Esophagus squamous epithelium (tissue), 5 donors: ENCODE measurements at regions not wholly inside any gene's neighbourhood (a gene's known extent, or its start where the extent isn't known, plus 50 kb on each side); places are given as distances from the start of the nearest gene placed in this dataset.

Experiments used
- DNase-seq: peaks from one replicate; lab custom pipeline; 2025; lab: John Stamatoyannopoulos, UW
- H3K27ac ChIP-seq, 4 donors: fragments of 200-600 bp; sonication (generic); one replicate each; pipeline ENCODE4 v1.5.1; 2016 to 2019; ENCODE audit warnings: mild to moderate bottlenecking in 1 of 4
- H3K27me3 ChIP-seq, 4 donors: fragments of 200-600 bp; sonication (generic); 1 replicate in 3 of 4; 2 replicates in 1 of 4; pipeline versions ENCODE4 v1.5.1 to v1.6.0; 2017 to 2021; ENCODE audit warnings: antibody characterized with exemption in 1 of 4
- H3K36me3 ChIP-seq, 3 donors: fragments of 200-600 bp; sonication (generic); one replicate each; pipeline ENCODE4 v1.5.1; 2016 to 2019
- H3K4me1 ChIP-seq, 3 donors: fragments of 200-600 bp; sonication (generic); one replicate each; pipeline ENCODE4 v1.5.1; 2017 to 2019
- H3K4me3 ChIP-seq, 4 donors: fragments of 200-600 bp; sonication (generic); 1 replicate in 3 of 4; 2 replicates in 1 of 4; pipeline ENCODE4 v1.5.1; 2016 to 2019; ENCODE audit warnings: mild to moderate bottlenecking in 2 of 4, moderate library complexity in 1 of 4
- H3K9me3 ChIP-seq, 3 donors: fragments of 200-600 bp; sonication (generic); one replicate each; pipeline ENCODE4 v1.5.1; 2016 to 2019
- POLR2A ChIP-seq, 4 donors: fragments of 450-650 bp; IDR thresholded peaks; one replicate each; pipeline ENCODE4 v1.6.1; 2017; ENCODE audit warnings: antibody characterized with exemption in 4 of 4, mild to moderate bottlenecking in 4 of 4, moderate library complexity in 3 of 4
- WGBS, 2 donors: methylation state at CpG; one replicate each; pipeline ENCODE4 v1.1.5; 2018; 5-methylcytosine and 5-hydroxymethylcytosine counted together
- intact Hi-C: fragments of 100-400 bp; cut with DNase I; formaldehyde crosslinking; loops from one replicate; pipeline ENCODE4 v1.15.0; 2022
- TF ChIP-seq, protein P1 (sequence below), 6 experiments: fragments of 450-650 bp in 4 of 6; fragments of 200-600 bp in 2 of 6; sonication (generic) in 2 of 6; IDR thresholded peaks; one replicate each; pipeline ENCODE4 v1.5.1; 2016 to 2019; ENCODE audit warnings: antibody characterized with exemption in 6 of 6, mild to moderate bottlenecking in 4 of 6, moderate library complexity in 4 of 6
- donor health status: DM: yes; HTN: yes; CAD: no.

- H3K27ac ChIP-seq, result no peak overlapping the region
- 25 to 48% methylated on average over 9 to 11 of the region's 19 CpGs for WGBS, 2 donors
- no peak for DNase-seq
- no peak overlapping the region for H3K4me3 ChIP-seq
- no peaks in the 10 kb centered on the region for H3K36me3 ChIP-seq
- peaks cover 7 to 17% (median 8%) of the 10 kb centered on the region in 3 donors for H3K4me1 ChIP-seq
- no peaks in the 10 kb centered on the region for H3K9me3 ChIP-seq
- H3K27me3 ChIP-seq, result peaks cover 0 to 73% (median 3%) of the 10 kb centered on the region in 4 donors
- intact Hi-C loops, result no loop called here
- TF ChIP-seq, protein P1, sequence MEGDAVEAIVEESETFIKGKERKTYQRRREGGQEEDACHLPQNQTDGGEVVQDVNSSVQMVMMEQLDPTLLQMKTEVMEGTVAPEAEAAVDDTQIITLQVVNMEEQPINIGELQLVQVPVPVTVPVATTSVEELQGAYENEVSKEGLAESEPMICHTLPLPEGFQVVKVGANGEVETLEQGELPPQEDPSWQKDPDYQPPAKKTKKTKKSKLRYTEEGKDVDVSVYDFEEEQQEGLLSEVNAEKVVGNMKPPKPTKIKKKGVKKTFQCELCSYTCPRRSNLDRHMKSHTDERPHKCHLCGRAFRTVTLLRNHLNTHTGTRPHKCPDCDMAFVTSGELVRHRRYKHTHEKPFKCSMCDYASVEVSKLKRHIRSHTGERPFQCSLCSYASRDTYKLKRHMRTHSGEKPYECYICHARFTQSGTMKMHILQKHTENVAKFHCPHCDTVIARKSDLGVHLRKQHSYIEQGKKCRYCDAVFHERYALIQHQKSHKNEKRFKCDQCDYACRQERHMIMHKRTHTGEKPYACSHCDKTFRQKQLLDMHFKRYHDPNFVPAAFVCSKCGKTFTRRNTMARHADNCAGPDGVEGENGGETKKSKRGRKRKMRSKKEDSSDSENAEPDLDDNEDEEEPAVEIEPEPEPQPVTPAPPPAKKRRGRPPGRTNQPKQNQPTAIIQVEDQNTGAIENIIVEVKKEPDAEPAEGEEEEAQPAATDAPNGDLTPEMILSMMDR (IDR thresholded peaks at IDR 0.05), result no peak
- no peak for TF ChIP-seq POLR2A (IDR thresholded peaks at IDR 0.05)
Measured at GRCh38 chr18:79599441-79599931, 80.1 kb upstream of the CTDP1 start.

GRCh38 chr18:79600141-79600540, 79.5 kb upstream of the CTDP1 start:
- 49 to 86% methylated on average over 5 to 6 of the region's 6 CpGs for WGBS, 2 donors
- TF ChIP-seq POLR2A (IDR thresholded peaks at IDR 0.05), result no peak
- TF ChIP-seq, protein P1 (IDR thresholded peaks at IDR 0.05), result no peak
- DNase-seq, result no peak

GRCh38 chr18:79600596-79600995, 79.0 kb upstream of the CTDP1 start:
- no peak overlapping the region for H3K4me3 ChIP-seq
- H3K27ac ChIP-seq, result no peak overlapping the region
- 80 to 95% methylated on average over 1 to 2 of the region's 2 CpGs for WGBS, 2 donors
- TF ChIP-seq POLR2A (IDR thresholded peaks at IDR 0.05), result no peak
- TF ChIP-seq, protein P1 (IDR thresholded peaks at IDR 0.05), result no peak
- H3K4me1 ChIP-seq, result peaks cover 7 to 17% (median 8%) of the 10 kb centered on the region in 3 donors
- H3K9me3 ChIP-seq, result no peaks in the 10 kb centered on the region
- DNase-seq, result no peak
- peaks cover 0 to 71% (median 3%) of the 10 kb centered on the region in 4 donors for H3K27me3 ChIP-seq
- intact Hi-C loops, result no loop called here
- no peaks in the 10 kb centered on the region for H3K36me3 ChIP-seq

More at GRCh38 chr18:79600141-79600540, 79.5 kb upstream of the CTDP1 start:
- H3K27ac ChIP-seq, result no peak overlapping the region
- no peak overlapping the region for H3K4me3 ChIP-seq
- H3K9me3 ChIP-seq, result no peaks in the 10 kb centered on the region
- H3K36me3 ChIP-seq, result no peaks in the 10 kb centered on the region
- H3K4me1 ChIP-seq, result peaks cover 7 to 17% (median 8%) of the 10 kb centered on the region in 3 donors
- intact Hi-C loops, result no loop called here
- H3K27me3 ChIP-seq, result peaks cover 0 to 72% (median 3%) of the 10 kb centered on the region in 4 donors

DNA sequence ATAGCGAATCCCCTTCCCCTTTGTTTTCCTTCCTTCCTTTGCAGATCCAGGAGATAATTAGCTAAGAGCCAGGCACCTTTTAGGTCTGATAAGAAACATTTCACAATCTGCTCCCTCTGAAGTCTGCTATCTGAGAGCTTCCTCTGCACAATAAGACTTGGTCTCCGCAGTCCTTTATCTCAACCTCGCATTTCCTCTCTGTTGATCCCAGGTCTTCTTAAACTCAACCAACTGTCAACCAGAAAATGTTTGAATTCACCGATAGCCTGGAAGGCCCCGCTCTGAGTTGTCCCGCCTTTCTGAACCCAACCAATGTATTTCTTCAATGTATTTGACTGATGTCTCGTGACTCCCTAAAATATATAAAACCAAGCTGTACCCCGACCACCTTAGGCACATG, 78.4 kb upstream of the CTDP1 start:
- no peak overlapping the region for H3K27ac ChIP-seq
- DNase-seq, result no peak
- no peak for TF ChIP-seq POLR2A (IDR thresholded peaks at IDR 0.05)
- TF ChIP-seq, protein P1 (IDR thresholded peaks at IDR 0.05), result no peak
- intact Hi-C loops, result no loop called here
- WGBS, 2 donors, result 67 to 71% methylated on average over 8 of the region's 8 CpGs
- peaks cover 0 to 71% (median 3%) of the 10 kb centered on the region in 4 donors for H3K27me3 ChIP-seq
- no peak overlapping the region for H3K4me3 ChIP-seq
- H3K36me3 ChIP-seq, result no peaks in the 10 kb centered on the region
- H3K9me3 ChIP-seq, result no peaks in the 10 kb centered on the region
- H3K4me1 ChIP-seq, result peaks cover 7 to 17% (median 8%) of the 10 kb centered on the region in 3 donors

DNA sequence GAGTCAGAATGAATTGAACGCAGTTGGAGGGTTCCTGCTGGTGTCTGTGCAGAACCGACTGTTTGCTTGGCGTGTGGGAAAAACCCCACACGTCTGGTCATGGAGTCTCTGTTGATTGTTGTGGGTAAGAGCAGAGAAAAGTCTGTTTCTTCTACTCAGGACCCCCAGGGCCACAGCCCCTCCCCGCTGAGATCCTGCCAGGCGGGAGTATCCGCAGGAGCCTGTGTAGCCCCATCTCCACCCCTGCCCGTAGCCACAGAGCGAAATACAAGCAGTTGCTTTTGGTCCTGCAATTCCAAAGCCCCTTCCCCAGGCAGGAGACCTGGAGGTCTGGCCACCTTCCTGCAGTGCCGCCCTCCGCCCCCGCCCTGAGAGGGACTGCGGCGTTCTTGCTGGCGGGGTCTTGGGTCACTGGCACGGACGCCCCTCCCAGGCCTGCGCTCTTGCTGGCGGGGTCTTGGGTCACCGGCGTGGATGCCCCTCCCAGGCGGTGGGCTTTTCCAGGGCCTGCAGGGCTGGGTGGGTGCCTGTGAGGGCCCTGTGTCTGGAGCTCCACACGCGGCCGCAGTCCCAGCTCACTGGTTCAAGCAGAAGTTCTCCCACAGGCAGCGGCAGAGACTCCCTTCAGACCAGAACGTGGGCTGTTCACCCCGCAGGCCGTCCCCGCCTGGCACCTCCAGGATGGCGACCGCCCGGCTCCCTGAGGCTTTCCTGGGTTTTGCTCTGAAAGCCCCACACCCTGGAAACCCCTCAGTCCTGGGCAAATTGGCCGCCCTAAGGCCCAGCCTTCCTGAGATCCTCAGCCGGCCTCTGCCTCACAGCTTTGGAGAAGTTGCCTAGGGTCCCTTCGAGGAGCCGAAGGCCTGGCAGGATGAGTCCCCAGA, 76.0 kb upstream of the CTDP1 start:
- intact Hi-C loops, result no loop called here
- Histone ChIP-seq H3K36me3 (no peaks in the 10 kb centered on the region), H3K27me3 (peaks cover 0 to 71% (median 1%) of the 10 kb centered on the region in 4 donors), H3K4me1 (peaks cover 7 to 14% (median 8%) of the 10 kb centered on the region in 3 donors), H3K27ac (no peak overlapping the region), H3K9me3 (no peaks in the 10 kb centered on the region), H3K4me3 (no peak overlapping the region)
- no peak for DNase-seq
- no peak for TF ChIP-seq POLR2A (IDR thresholded peaks at IDR 0.05)
- TF ChIP-seq, protein P1 (IDR thresholded peaks at IDR 0.05), result no peak
- WGBS, 2 donors, result 86 to 91% methylated on average over 7 to 9 of the region's 37 CpGs
